ENCODE measurements at regions not wholly inside any gene's neighbourhood (a gene's known extent, or its start where the extent isn't known, plus 50 kb on each side); places are given as distances from the start of the nearest gene placed in this dataset.
"Not testable (repeated sequence)": the region's sequence is repeated elsewhere in the genome, so short reads cannot be mapped to it uniquely, and the experiment has no call there.

DNA sequence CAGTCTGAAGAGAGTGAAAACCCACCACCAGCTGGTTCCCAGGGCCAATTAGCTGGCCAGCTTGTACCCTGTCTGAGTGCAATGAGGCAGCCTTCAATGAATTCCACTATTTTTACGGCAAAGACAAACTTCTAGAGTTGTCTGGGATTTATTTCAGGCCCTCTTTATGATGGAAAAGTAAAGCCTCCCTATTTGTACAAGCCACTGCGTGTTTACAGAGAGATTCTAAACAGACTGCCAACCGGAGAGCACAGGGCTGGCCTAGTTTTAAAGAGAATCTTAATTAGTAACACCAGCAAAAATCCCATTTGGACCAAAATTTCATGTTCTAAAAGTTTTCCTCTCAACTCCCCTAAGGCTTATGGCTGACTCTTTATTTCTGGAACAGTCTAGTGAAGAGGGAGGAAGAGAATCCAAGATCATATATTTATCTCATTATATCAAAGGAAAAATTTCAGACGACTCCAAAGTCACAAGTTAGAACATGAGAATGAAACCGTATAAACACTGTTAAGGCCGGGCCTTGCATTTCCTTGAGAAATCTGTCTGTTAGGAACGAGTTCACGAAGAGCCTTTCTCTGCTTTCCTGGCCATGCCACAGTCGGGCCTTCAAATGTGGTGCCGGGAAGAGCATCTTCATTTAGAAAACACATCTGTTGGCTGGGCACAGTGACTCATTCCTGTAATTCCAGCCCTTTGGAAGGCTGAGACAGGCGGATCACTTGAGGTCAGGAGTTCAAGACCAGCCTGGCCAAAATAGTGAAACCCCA lies 724.6 kb upstream of the NRP1 start:
- Histone ChIP-seq H3K27me3 (no peaks in the 10 kb centered on the region), H3K4me3 (no peak overlapping the region), H3K36me3 (no peaks in the 10 kb centered on the region), H3K27ac (no peak overlapping the region), H3K4me2 (no peak overlapping the region), H3K9me3 (peaks cover 28% of the 10 kb centered on the region), H3K4me1 (no peaks in the 10 kb centered on the region), H3K9ac (no peak overlapping the region), H4K20me1 (no peaks in the 10 kb centered on the region)
- no peak for TF ChIP-seq Cebpa-rat (IDR thresholded peaks at IDR 0.05)

DNA sequence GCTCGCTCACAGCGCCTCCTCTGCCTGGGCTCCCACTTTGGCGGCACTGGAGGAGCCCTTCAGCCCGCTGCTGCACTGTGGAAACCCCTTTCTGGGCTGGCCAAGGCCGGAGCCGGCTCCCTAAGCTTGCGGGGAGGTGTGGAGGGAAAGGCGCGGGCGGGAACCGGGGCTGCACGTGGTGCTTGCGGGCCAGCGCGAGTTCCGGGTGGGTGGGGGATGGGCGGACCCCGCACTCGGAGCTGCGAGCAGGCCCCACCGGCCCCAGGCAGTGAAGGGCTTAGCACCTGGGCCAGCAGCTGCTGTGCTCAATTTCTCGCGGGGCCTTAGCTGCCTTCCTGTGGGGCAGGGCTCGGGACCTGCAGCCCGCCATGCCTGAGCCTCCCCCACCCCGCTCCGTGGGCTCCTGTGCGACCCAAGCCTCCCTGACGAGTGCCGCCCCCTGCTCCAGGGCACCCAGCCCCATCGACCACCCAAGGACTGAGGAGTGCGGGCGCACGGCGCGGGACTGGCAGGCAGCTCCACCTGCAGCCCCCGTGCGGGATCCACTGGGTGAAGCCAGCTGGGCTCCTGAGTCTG lies 721.0 kb upstream of the NRP1 start:
- not testable (repeated sequence) for H4K20me1 ChIP-seq, H3K4me2 ChIP-seq, H3K9ac ChIP-seq, H3K27me3 ChIP-seq, H3K4me3 ChIP-seq, H3K27ac ChIP-seq, H3K4me1 ChIP-seq, H3K36me3 ChIP-seq
- H3K9me3 ChIP-seq = peaks cover 14% of the 10 kb centered on the region; the same call in 1 of the 2 replicates

DNA sequence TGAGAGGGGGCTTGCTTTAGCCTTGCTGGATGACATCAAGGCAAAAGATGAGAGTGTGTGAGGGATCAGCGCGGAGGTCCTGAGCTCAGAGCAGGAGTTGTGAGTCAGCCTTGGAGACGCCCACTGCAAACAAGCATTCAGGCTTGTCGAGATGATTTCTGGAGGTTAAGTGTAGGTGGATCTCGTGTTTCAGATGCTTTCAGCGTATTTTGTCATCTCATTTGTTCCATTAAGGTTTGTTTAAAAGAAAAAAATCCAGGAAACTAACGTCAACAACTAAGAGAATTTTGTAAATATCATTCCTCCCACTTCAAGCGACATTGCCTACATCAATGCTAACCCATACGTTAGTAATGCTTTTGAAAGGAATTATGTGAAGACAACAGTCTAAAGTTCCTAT lies 715.4 kb upstream of the NRP1 start:
- Histone ChIP-seq H3K9ac (no peak overlapping the region), H3K27ac (no peak overlapping the region), H4K20me1 (no peaks in the 10 kb centered on the region), H3K9me3 (no peaks in the 10 kb centered on the region), H3K27me3 (no peaks in the 10 kb centered on the region), H3K4me2 (no peak overlapping the region), H3K4me1 (no peaks in the 10 kb centered on the region), H3K4me3 (no peak overlapping the region), H3K36me3 (no peaks in the 10 kb centered on the region)
- TF ChIP-seq Cebpa-rat (IDR thresholded peaks at IDR 0.05) = no peak

DNA sequence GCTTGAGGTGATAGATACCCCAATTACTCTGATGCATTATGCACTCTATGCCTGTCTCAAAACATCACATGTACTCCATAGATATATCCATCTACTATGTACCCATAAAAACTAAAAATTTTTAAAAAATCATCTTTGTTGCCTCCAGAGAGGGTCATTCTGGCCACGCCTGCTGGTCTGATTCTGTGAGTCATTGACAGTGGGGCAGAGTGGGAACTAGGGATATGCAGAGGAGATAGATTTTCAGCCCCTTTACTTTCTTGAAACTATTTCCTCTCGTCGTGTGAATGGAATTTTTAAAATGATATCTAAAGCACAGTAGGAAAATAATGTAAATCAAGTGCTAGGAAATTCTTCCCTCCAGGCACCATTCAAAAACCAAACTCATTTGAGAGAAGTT lies 715.0 kb upstream of the NRP1 start:
- H3K9me3 ChIP-seq = no peaks in the 10 kb centered on the region
- H3K4me1 ChIP-seq = no peaks in the 10 kb centered on the region
- H3K9ac ChIP-seq = no peak overlapping the region
- H3K36me3 ChIP-seq = no peaks in the 10 kb centered on the region
- H3K27ac ChIP-seq = no peak overlapping the region
- no peak for TF ChIP-seq Cebpa-rat (IDR thresholded peaks at IDR 0.05)
- H3K27me3 ChIP-seq = no peaks in the 10 kb centered on the region
- no peak overlapping the region for H3K4me2 ChIP-seq
- H3K4me3 ChIP-seq = no peak overlapping the region
- no peaks in the 10 kb centered on the region for H4K20me1 ChIP-seq

DNA sequence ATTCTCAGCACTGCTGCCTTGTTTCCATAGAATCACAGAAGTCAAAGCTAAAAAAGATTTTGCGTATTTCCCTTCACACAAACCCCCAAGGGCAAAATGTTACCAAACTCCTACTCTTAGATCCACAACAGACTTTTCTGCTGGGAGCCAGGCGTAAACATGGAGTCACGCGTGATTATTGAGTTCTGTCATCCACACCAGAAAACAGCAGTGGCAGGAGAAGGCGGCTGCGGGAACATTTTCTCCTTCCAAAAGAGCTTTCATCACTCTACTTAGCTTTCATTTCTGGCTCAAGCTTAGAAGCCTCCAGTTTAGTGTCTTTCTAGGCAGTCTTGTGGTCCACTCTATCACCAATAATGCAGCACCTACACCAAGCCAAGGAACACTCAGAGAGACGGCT lies 712.9 kb upstream of the NRP1 start:
- Histone ChIP-seq H3K9ac (no peak overlapping the region), H3K27ac (no peak overlapping the region), H3K9me3 (no peaks in the 10 kb centered on the region), H3K4me1 (no peaks in the 10 kb centered on the region), H3K36me3 (no peaks in the 10 kb centered on the region), H3K27me3 (no peaks in the 10 kb centered on the region), H3K4me2 (no peak overlapping the region), H4K20me1 (no peaks in the 10 kb centered on the region), H3K4me3 (no peak overlapping the region)
- no peak for TF ChIP-seq Cebpa-rat (IDR thresholded peaks at IDR 0.05)

DNA sequence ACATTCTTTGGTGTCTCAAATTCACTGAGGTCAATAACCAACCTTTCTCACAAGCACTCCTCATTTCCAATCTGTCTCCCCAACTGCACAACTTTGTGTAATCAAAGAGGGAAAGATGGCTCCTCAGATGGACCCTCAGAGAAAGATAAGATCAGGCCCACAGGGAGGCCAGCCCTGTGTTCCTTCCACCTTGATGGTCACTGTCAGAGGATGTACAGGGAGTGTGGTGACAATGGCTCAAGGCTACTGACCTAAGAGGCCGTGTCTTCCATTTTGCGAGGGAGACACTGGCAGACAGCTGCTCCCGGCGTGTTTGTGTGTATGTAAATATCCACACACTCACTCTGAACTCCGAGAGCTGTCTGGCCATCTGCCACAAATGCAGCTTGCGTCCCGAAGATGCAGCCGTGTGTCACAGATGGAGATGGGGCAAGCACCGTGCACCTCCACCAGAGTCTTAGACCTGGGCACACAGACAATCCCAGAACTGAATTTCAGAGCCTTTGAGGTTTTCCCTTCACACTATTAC lies 712.1 kb upstream of the NRP1 start:
- no peak overlapping the region for H3K27ac ChIP-seq
- no peak overlapping the region for H3K4me3 ChIP-seq
- H3K36me3 ChIP-seq = no peaks in the 10 kb centered on the region
- no peaks in the 10 kb centered on the region for H3K4me1 ChIP-seq
- H3K9me3 ChIP-seq = no peaks in the 10 kb centered on the region
- TF ChIP-seq Cebpa-rat (IDR thresholded peaks at IDR 0.05) = no peak
- H3K27me3 ChIP-seq = no peaks in the 10 kb centered on the region
- no peaks in the 10 kb centered on the region for H4K20me1 ChIP-seq
- H3K9ac ChIP-seq = no peak overlapping the region
- no peak overlapping the region for H3K4me2 ChIP-seq

DNA sequence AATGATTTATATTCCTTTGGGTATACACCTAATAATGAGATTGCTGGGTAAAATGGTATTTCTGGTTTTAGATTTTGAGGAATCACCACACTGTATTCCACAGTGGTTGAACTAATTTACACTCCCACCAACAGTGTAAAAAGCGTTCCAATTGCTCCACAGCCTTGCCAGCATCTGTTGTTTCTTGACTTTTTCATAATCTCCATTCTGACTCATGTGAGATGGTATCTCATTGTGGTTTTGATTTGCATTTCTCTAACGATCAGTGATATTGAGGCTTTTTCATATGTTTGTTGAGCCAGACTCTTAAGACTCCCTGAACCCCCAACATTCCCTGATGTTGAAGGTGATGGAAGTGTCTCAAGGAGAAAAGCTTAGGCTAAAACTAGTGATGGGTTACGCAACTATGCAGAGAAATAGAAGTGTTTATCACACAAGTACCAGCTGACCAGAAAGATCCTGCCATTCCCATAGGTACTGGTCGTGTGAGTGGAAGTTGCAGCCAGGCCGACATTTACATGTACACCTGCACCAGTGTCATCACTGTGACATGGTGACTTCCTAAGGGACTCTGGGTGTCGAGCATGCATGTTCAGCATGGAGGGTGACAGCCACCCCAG lies 711.2 kb upstream of the NRP1 start:
- no peak for TF ChIP-seq Cebpa-rat (IDR thresholded peaks at IDR 0.05)
- H3K9ac ChIP-seq = no peak overlapping the region
- no peaks in the 10 kb centered on the region for H3K27me3 ChIP-seq
- no peaks in the 10 kb centered on the region for H3K9me3 ChIP-seq
- H3K4me3 ChIP-seq = no peak overlapping the region
- H3K4me2 ChIP-seq = no peak overlapping the region
- no peak overlapping the region for H3K27ac ChIP-seq
- no peaks in the 10 kb centered on the region for H3K4me1 ChIP-seq
- H4K20me1 ChIP-seq = no peaks in the 10 kb centered on the region
- H3K36me3 ChIP-seq = no peaks in the 10 kb centered on the region

DNA sequence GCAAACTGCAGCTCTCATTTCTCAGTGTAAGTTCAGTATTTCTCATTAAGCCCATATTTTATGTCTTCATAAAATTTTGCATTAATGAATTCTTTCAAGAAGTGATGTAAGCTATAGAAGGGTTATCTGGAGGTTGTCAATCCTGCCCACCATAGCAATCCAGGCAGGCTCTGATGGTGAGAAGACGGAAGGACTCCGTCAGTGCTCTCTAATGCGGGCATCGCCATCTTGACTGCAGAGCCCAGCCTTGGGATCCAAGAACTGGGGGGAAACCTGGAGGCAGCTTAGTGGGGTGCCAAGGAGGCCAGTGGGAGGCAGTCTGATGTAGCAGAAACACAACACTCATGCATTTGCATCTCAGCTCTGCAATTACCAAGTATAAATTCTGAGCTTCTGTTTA lies 707.4 kb upstream of the NRP1 start:
- Histone ChIP-seq H3K9me3 (no peaks in the 10 kb centered on the region), H3K4me2 (no peak overlapping the region), H3K4me1 (no peaks in the 10 kb centered on the region), H4K20me1 (no peaks in the 10 kb centered on the region), H3K27ac (no peak overlapping the region), H3K9ac (no peak overlapping the region), H3K4me3 (no peak overlapping the region), H3K36me3 (no peaks in the 10 kb centered on the region), H3K27me3 (no peaks in the 10 kb centered on the region)
- TF ChIP-seq Cebpa-rat (IDR thresholded peaks at IDR 0.05) = no peak

DNA sequence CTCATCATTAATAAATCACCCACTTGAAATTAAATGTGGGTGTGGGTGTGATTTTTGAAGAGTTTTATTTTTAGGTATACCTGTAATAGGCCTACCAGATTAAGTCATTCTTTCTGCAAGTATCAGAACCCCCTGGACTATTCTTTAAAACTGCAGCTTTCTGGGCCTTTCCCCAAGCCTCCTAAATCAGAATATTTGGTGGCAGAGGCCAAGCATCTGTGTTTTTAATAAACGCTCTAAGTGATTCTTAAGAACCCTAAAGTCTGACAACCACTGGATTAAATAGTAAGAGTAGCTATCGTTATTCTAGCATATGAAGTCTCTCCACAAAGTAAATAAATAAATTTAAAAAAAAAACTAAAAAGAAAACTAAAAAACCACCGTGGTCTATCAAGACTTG lies 703.0 kb upstream of the NRP1 start:
- TF ChIP-seq Cebpa-rat (IDR thresholded peaks at IDR 0.05) = no peak
- Histone ChIP-seq H4K20me1 (no peaks in the 10 kb centered on the region), H3K36me3 (no peaks in the 10 kb centered on the region)

DNA sequence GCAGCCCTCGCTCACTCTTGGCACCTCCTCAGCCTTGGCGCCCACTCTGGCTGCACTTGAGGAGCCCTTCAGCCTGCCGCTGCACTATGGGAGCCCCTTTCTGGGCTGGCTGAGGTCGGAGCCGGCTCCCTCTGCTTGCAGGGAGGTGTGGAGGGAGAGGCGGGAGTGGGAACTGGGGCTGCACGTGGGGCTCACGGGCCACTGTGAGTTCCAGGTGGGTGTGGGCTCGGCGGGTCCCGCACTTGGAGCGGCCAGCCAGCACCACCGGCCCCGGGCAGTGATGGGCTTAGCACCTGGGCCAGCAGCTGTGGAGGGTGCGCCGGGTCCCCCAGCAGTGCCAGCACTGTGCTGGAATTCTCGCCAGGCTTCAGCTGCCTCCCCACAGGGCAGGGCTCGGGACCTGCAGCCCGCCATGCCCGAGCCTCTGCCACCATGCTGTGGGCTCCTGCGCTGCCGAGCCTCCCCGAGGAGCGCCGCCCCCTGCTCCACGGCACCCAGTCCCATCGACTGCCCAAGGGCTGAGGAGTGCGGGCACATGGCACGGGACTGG lies 700.8 kb upstream of the NRP1 start:
- H3K9ac ChIP-seq = not testable (repeated sequence)

More for the DNA sequence above, 703.0 kb upstream of the NRP1 start:
- H3K27ac ChIP-seq = no peak overlapping the region
- H3K27me3 ChIP-seq = no peaks in the 10 kb centered on the region
- H3K9ac ChIP-seq = no peak overlapping the region
- no peak overlapping the region for H3K4me3 ChIP-seq
- H3K9me3 ChIP-seq = peaks cover 11% of the 10 kb centered on the region
- H3K4me2 ChIP-seq = no peak overlapping the region
- no peaks in the 10 kb centered on the region for H3K4me1 ChIP-seq

More for the DNA sequence above, 700.8 kb upstream of the NRP1 start:
- peaks cover 11% of the 10 kb centered on the region for H3K9me3 ChIP-seq
- not testable (repeated sequence) for H3K36me3 ChIP-seq, H3K27me3 ChIP-seq, H3K4me3 ChIP-seq, H3K27ac ChIP-seq, H3K4me2 ChIP-seq, H4K20me1 ChIP-seq, H3K4me1 ChIP-seq
